Common myeloid progenitor, CD34-positive (primary cell): ENCODE measurements at regions not wholly inside any gene's neighbourhood (a gene's known extent, or its start where the extent isn't known, plus 50 kb on each side); places are given as distances from the start of the nearest gene placed in this dataset.

ENCODE experiments used
- CTCF ChIA-PET: fragments of 350-600 bp; sonication (Branson Sonifier 250); formaldehyde crosslinking; loops from one replicate; lab custom pipeline; 2021; ENCODE audit warnings: antibody characterized with exemption; lab: Charles Lee
- POLR2A ChIA-PET: fragments of 350-600 bp; sonication (Branson Sonifier 250); formaldehyde crosslinking; loops from one replicate; lab custom pipeline; 2021; ENCODE audit warnings: antibody characterized with exemption; lab: Charles Lee
- DNase-seq, 3 donors: peaks; one replicate each; pipeline versions ENCODE4 v3.0.0 to v3.0.0-alpha.2; 2013
- H3K27ac ChIP-seq, 2 experiments: 1 replicate in 1 of 2; 2 replicates in 1 of 2; pipeline ENCODE4 v1.7.0; 2013; ENCODE audit warnings: inconsistent platforms in 2 of 2, low read length in 2 of 2, mild to moderate bottlenecking in 2 of 2, low read depth in 1 of 2, moderate library complexity in 1 of 2; ENCODE audit not compliant: severe bottlenecking in 2 of 2, insufficient read depth in 1 of 2, poor library complexity in 1 of 2
- H3K27me3 ChIP-seq, 5 experiments: replicated peaks in 2 of 5; 1 replicate in 3 of 5; 2 replicates in 2 of 5; pipeline versions ENCODE4 v1.6.1 to v1.7.0; 2013; ENCODE audit warnings: low read length in 4 of 5, mild to moderate bottlenecking in 2 of 5, moderate library complexity in 2 of 5, inconsistent platforms in 1 of 5; ENCODE audit not compliant: insufficient read depth in 5 of 5, control insufficient read depth in 4 of 5
- H3K36me3 ChIP-seq, 4 experiments: 1 replicate in 2 of 4; 2 replicates in 2 of 4; pipeline versions ENCODE4 v1.6.1 to v1.7.0; 2013; ENCODE audit warnings: low read length in 3 of 4, control low read depth in 1 of 4, mild to moderate bottlenecking in 1 of 4; ENCODE audit not compliant: control insufficient read depth in 4 of 4, insufficient read depth in 4 of 4
- H3K4me1 ChIP-seq, 4 experiments: 1 replicate in 3 of 4; 2 replicates in 1 of 4; pipeline versions ENCODE4 v1.6.1 to v1.7.1; 2013; ENCODE audit warnings: low read length in 3 of 4, mild to moderate bottlenecking in 3 of 4, control low read depth in 1 of 4, inconsistent platforms in 1 of 4, moderate library complexity in 1 of 4; ENCODE audit not compliant: control insufficient read depth in 4 of 4, insufficient read depth in 4 of 4; ENCODE audit errors: control extremely low read depth in 1 of 4
- H3K4me3 ChIP-seq, 7 experiments: 1 replicate in 4 of 7; 2 replicates in 3 of 7; pipeline versions ENCODE4 v1.5.1 to v1.7.0; 2013; ENCODE audit warnings: mild to moderate bottlenecking in 7 of 7, low read length in 6 of 7, moderate library complexity in 6 of 7, inconsistent platforms in 2 of 7, low read depth in 2 of 7, control low read depth in 1 of 7; ENCODE audit not compliant: insufficient read depth in 4 of 7, control insufficient read depth in 1 of 7; ENCODE audit errors: extremely low read depth in 1 of 7
- H3K9me3 ChIP-seq, 5 experiments: 1 replicate in 4 of 5; 2 replicates in 1 of 5; pipeline versions ENCODE4 v1.6.1 to v1.7.1; 2013; ENCODE audit warnings: low read length in 4 of 5, mild to moderate bottlenecking in 2 of 5, inconsistent platforms in 1 of 5, low read depth in 1 of 5, moderate library complexity in 1 of 5; ENCODE audit not compliant: control insufficient read depth in 4 of 5, insufficient read depth in 2 of 5; ENCODE audit errors: control extremely low read depth in 1 of 5
- WGBS: methylation state at CpG from one replicate; pipeline ENCODE4 v1.1.5; 2013; ENCODE audit not compliant: insufficient coverage; 5-methylcytosine and 5-hydroxymethylcytosine counted together

DNA sequence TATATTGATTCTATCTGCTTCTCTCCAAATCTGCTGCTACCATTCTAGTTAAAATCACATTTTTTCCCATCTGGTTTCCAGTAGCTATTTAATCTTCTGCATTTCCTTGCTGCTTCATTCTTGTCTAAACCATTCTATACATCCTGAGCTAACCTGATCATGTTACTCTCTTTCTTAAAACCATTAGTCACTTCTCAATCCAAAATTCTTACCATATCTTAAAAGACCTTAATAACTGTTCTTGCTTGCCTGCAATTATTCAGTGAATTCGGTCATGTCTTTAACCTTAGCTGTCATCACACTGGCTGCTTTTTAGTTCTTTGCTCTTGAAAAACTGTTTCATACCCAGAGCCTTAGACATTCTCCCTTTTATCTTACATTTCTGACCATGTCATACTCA lies 56.4 kb upstream of the PZP start:
- Histone ChIP-seq H3K4me3 (no peak overlapping the region), H3K27ac (no peak overlapping the region), H3K27me3 (no peaks in the 10 kb centered on the region), H3K36me3 (no peaks in the 10 kb centered on the region), H3K4me1 (no peaks in the 10 kb centered on the region), H3K9me3 (peaks cover 0 to 3% (median 0%) of the 10 kb centered on the region in 5 experiments)
- ChIA-PET CTCF (no interaction called here), POLR2A (no interaction called here)
- 93% methylated on average over 1 of the region's 1 CpG for WGBS
- DNase-seq, result no peak

DNA sequence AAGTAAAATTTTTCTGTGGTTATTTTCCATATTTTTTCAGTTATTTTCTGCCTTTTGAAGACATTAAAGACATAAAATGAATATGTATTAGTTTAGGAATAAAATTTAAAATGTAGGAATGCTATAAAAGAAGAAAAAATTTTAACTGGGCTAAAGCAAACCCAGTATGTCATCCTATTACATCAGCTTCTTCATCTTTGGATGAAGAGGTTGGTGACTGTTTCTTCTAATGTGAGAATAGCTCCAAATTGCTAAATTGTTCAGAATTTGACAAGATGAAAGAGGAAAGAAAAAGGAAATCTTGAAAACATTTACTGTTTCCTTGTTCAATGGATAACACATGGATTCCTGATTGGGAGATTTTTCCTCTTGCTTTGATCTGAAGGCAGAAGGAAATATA lies 52.7 kb upstream of the PZP start:
- DNase-seq, result no peak
- H3K4me3 ChIP-seq, result no peak overlapping the region
- POLR2A ChIA-PET, result no interaction called here
- no peaks in the 10 kb centered on the region for H3K4me1 ChIP-seq
- no peaks in the 10 kb centered on the region for H3K27me3 ChIP-seq
- peaks cover 0 to 2% (median 0%) of the 10 kb centered on the region in 4 experiments for H3K36me3 ChIP-seq
- no peak overlapping the region for H3K27ac ChIP-seq
- CTCF ChIA-PET, result interaction anchor here (1.1 kb wide), 1 partner anchor 10 kb away, joined by 3 read pairs; no protein-coding TSS in a partner anchor
- peaks cover 0 to 3% (median 0%) of the 10 kb centered on the region in 5 experiments for H3K9me3 ChIP-seq

- Histone ChIP-seq H3K36me3 (peaks cover 0 to 2% (median 0%) of the 10 kb centered on the region in 4 experiments), H3K27ac (no peak overlapping the region), H3K27me3 (no peaks in the 10 kb centered on the region), H3K4me1 (no peaks in the 10 kb centered on the region), H3K4me3 (no peak overlapping the region), H3K9me3 (peaks cover 0 to 3% (median 0%) of the 10 kb centered on the region in 5 experiments)
- CTCF ChIA-PET, result no interaction called here
- no CpG with 5 or more reads among the region's 1 CpG for WGBS
- POLR2A ChIA-PET, result no interaction called here
- no peak for DNase-seq
Measured at GRCh38 chr12:9258676-9259075, 50.5 kb upstream of the PZP start.
